T-helper 2 cell (primary cell): ENCODE measurements at regions not wholly inside any gene's neighbourhood (a gene's known extent, or its start where the extent isn't known, plus 50 kb on each side); places are given as distances from the start of the nearest gene placed in this dataset.
A peak's percentile ranks its signal among the peaks of the same experiment; 100 is the strongest.

Source experiments
- DNase-seq, 5 experiments: peaks; one replicate each; pipeline versions ENCODE4 v3.0.0 to v3.0.0-alpha.2; 2012 to 2022

- DNase-seq: no peak
Observed at GRCh38 chr3:177431525-177432176, 234.4 kb upstream of the TBL1XR1 start.

GRCh38 chr3:177435301-177435700, 238.0 kb upstream of the TBL1XR1 start:
- no peak for DNase-seq

- DNase-seq: no peak
Observed at GRCh38 chr3:177437513-177438337, 240.4 kb upstream of the TBL1XR1 start.

GRCh38 chr3:177438596-177439220, 241.4 kb upstream of the TBL1XR1 start:
- DNase-seq: no peak

- no peak for DNase-seq
Observed at GRCh38 chr3:177439694-177440269, 242.5 kb upstream of the TBL1XR1 start.

GRCh38 chr3:177440456-177441104, 243.3 kb upstream of the TBL1XR1 start:
- no peak for DNase-seq

GRCh38 chr3:177441276-177441812, 244.1 kb upstream of the TBL1XR1 start:
- no peak for DNase-seq

- DNase-seq: no peak
Observed at GRCh38 chr3:177441813-177442646, 244.7 kb upstream of the TBL1XR1 start.

- DNase-seq: no peak
Observed at GRCh38 chr3:177443469-177443868, 246.2 kb upstream of the TBL1XR1 start.

- DNase-seq: no peak
Observed at GRCh38 chr3:177444696-177445095, 247.4 kb upstream of the TBL1XR1 start.

- DNase-seq: no peak
Observed at GRCh38 chr3:177445549-177445948, 248.3 kb upstream of the TBL1XR1 start.

GRCh38 chr3:177446165-177446601, 248.9 kb upstream of the TBL1XR1 start:
- no peak for DNase-seq

GRCh38 chr3:177447938-177448337, 250.7 kb upstream of the TBL1XR1 start:
- DNase-seq: no peak

GRCh38 chr3:177448987-177449359, 251.7 kb upstream of the TBL1XR1 start:
- peak in 1 of 5 experiments; percentile 78 for DNase-seq

- peak in 2 of 5 experiments; percentile 11 to 48 for DNase-seq
Observed at GRCh38 chr3:177449360-177450006, 252.2 kb upstream of the TBL1XR1 start.

GRCh38 chr3:177451301-177451750, 254.0 kb upstream of the TBL1XR1 start:
- DNase-seq: no peak

- no peak for DNase-seq
Observed at GRCh38 chr3:177451864-177452830, 254.9 kb upstream of the TBL1XR1 start.

GRCh38 chr3:177452831-177453450, 255.7 kb upstream of the TBL1XR1 start:
- no peak for DNase-seq

- no peak for DNase-seq
Observed at GRCh38 chr3:177453451-177453844, 256.2 kb upstream of the TBL1XR1 start.
